Natural killer cell (primary cell): ENCODE measurements at regions not wholly inside any gene's neighbourhood (a gene's known extent, or its start where the extent isn't known, plus 50 kb on each side); places are given as distances from the start of the nearest gene placed in this dataset.

Experiments
- ATAC-seq, 3 donors: fragments of 150-1000 bp in 2 of 3; fragments of 200-7000 bp in 1 of 3; cut with Tn5 transposase; 1 replicate in 1 of 3; 2 replicates in 2 of 3; pipeline ENCODE4 v1.10.0; 2021; ENCODE audit warnings: mild to moderate bottlenecking in 2 of 3, moderate library complexity in 2 of 3
- DNase-seq, 2 donors: peaks; one replicate each; pipeline versions ENCODE4 v3.0.0 to v3.0.0-alpha.2; 2013 to 2021; ENCODE audit warnings: mixed read lengths in 1 of 2
- H3K27ac ChIP-seq: one replicate; pipeline ENCODE4 v1.5.1; 2013; ENCODE audit warnings: mild to moderate bottlenecking, low read length
- H3K27me3 ChIP-seq: one replicate; pipeline ENCODE4 v1.6.1; 2013; ENCODE audit warnings: low read length; ENCODE audit not compliant: control insufficient read depth, insufficient read depth
- H3K36me3 ChIP-seq: one replicate; pipeline ENCODE4 v1.6.1; 2013; ENCODE audit warnings: low read length; ENCODE audit not compliant: control insufficient read depth, insufficient read depth
- H3K4me1 ChIP-seq: one replicate; pipeline ENCODE4 v1.6.1; 2013; ENCODE audit warnings: low read length; ENCODE audit not compliant: control insufficient read depth, insufficient read depth
- H3K4me3 ChIP-seq: one replicate; pipeline ENCODE4 v1.5.1; 2013; ENCODE audit warnings: low read length
- H3K9me3 ChIP-seq: one replicate; pipeline ENCODE4 v1.6.1; 2013; ENCODE audit warnings: low read length; ENCODE audit not compliant: control insufficient read depth, insufficient read depth
- H3K27ac Mint-ChIP-seq, 2 donors: one replicate each; pipeline ENCODE4 v1.8.0; 2022; ENCODE audit warnings: mild to moderate bottlenecking in 2 of 2, mixed read lengths in 2 of 2, moderate library complexity in 1 of 2
- H3K27me3 Mint-ChIP-seq, 2 donors: one replicate each; pipeline ENCODE4 v1.8.0; 2022; ENCODE audit warnings: low read depth in 2 of 2, mixed read lengths in 2 of 2
- H3K36me3 Mint-ChIP-seq: one replicate; pipeline ENCODE4 v1.8.0; 2022; ENCODE audit warnings: mixed read lengths
- H3K4me1 Mint-ChIP-seq, 2 donors: one replicate each; pipeline ENCODE4 v1.8.0; 2022; ENCODE audit warnings: mixed read lengths in 2 of 2
- H3K4me3 Mint-ChIP-seq: one replicate; pipeline ENCODE4 v1.8.0; 2022; ENCODE audit warnings: mild to moderate bottlenecking, moderate library complexity, mixed read lengths
- H3K9me3 Mint-ChIP-seq, 2 donors: one replicate each; pipeline ENCODE4 v1.8.0; 2022; ENCODE audit warnings: mixed read lengths in 2 of 2
- CTCF ChIP-seq: fragments of 200-600 bp; IDR thresholded peaks from one replicate; pipeline ENCODE4 v1.8.0; 2022; ENCODE audit warnings: antibody characterized with exemption
- WGBS: methylation state at CpG from one replicate; pipeline ENCODE4 v1.1.7; 2013; ENCODE audit warnings: missing lambda C conversion rate; ENCODE audit not compliant: insufficient coverage; 5-methylcytosine and 5-hydroxymethylcytosine counted together
- intact Hi-C: fragments of 100-400 bp; cut with micrococcal nuclease; formaldehyde crosslinking; loops from one replicate; pipeline ENCODE4 v1.14.2; 2022

GRCh38 chr7:79781716-79782115 is 328.2 kb upstream of the MAGI2 start:
- Histone ChIP-seq H3K9me3 (no peaks in the 10 kb centered on the region), H3K27me3 (no peaks in the 10 kb centered on the region), H3K4me3 (no peak overlapping the region), H3K4me1 (no peaks in the 10 kb centered on the region), H3K27ac (no peak overlapping the region), H3K36me3 (no peaks in the 10 kb centered on the region)
- Mint-ChIP-seq H3K9me3 (peaks cover 9 to 13% of the 10 kb centered on the region in 2 donors), H3K4me1 (peaks cover 0 to 5% of the 10 kb centered on the region in 2 donors), H3K27me3 (no peaks in the 10 kb centered on the region), H3K36me3 (no peaks in the 10 kb centered on the region), H3K4me3 (no peak overlapping the region), H3K27ac (no peak overlapping the region)
- intact Hi-C loops = no loop called here
- no peak for ATAC-seq
- 83% methylated on average over 4 of the region's 4 CpGs for WGBS
- no peak for TF ChIP-seq CTCF
- no peak for DNase-seq

- H3K27ac ChIP-seq = no peak overlapping the region
- intact Hi-C loops = no loop called here
- 77% methylated on average over 7 of the region's 9 CpGs for WGBS
- H3K4me1 Mint-ChIP-seq = peaks cover 0 to 5% of the 10 kb centered on the region in 2 donors
- H3K36me3 ChIP-seq = no peaks in the 10 kb centered on the region
- H3K36me3 Mint-ChIP-seq = no peaks in the 10 kb centered on the region
- H3K9me3 ChIP-seq = no peaks in the 10 kb centered on the region
- DNase-seq (no peak), ATAC-seq (no peak)
- peaks cover 9 to 14% of the 10 kb centered on the region in 2 donors for H3K9me3 Mint-ChIP-seq
- H3K4me3 ChIP-seq = no peak overlapping the region
- H3K27ac Mint-ChIP-seq = no peak overlapping the region
- H3K4me1 ChIP-seq = no peaks in the 10 kb centered on the region
- H3K27me3 Mint-ChIP-seq = no peaks in the 10 kb centered on the region
- TF ChIP-seq CTCF = no peak
- H3K4me3 Mint-ChIP-seq = no peak overlapping the region
- H3K27me3 ChIP-seq = no peaks in the 10 kb centered on the region
Observed at GRCh38 chr7:79778786-79779770, 325.6 kb upstream of the MAGI2 start.

- Histone ChIP-seq H3K9me3 (no peaks in the 10 kb centered on the region), H3K4me3 (no peak overlapping the region), H3K27ac (no peak overlapping the region), H3K27me3 (no peaks in the 10 kb centered on the region), H3K36me3 (no peaks in the 10 kb centered on the region), H3K4me1 (no peaks in the 10 kb centered on the region)
- peaks cover 0 to 5% of the 10 kb centered on the region in 2 donors for H3K4me1 Mint-ChIP-seq
- 82% methylated on average over 3 of the region's 3 CpGs for WGBS
- H3K27ac Mint-ChIP-seq = no peak overlapping the region
- no peak overlapping the region for H3K4me3 Mint-ChIP-seq
- no peaks in the 10 kb centered on the region for H3K27me3 Mint-ChIP-seq
- ATAC-seq = no peak
- peaks cover 6 to 10% of the 10 kb centered on the region in 2 donors for H3K9me3 Mint-ChIP-seq
- H3K36me3 Mint-ChIP-seq = no peaks in the 10 kb centered on the region
- no peak for DNase-seq
- intact Hi-C loops = no loop called here
- no peak for TF ChIP-seq CTCF
Observed at GRCh38 chr7:79775911-79776310, 322.4 kb upstream of the MAGI2 start.

GRCh38 chr7:79774150-79774549 is 320.7 kb upstream of the MAGI2 start:
- intact Hi-C loops = no loop called here
- Histone ChIP-seq H3K36me3 (no peaks in the 10 kb centered on the region), H3K4me3 (no peak overlapping the region), H3K27me3 (no peaks in the 10 kb centered on the region), H3K9me3 (no peaks in the 10 kb centered on the region), H3K4me1 (no peaks in the 10 kb centered on the region), H3K27ac (no peak overlapping the region)
- DNase-seq (no peak), ATAC-seq (no peak)
- no peak overlapping the region for H3K4me3 Mint-ChIP-seq
- no peaks in the 10 kb centered on the region for H3K36me3 Mint-ChIP-seq
- no peak for TF ChIP-seq CTCF
- no peaks in the 10 kb centered on the region for H3K27me3 Mint-ChIP-seq
- no peak overlapping the region for H3K27ac Mint-ChIP-seq
- peaks cover 0 to 5% of the 10 kb centered on the region in 2 donors for H3K4me1 Mint-ChIP-seq
- peaks cover 8 to 12% of the 10 kb centered on the region in 2 donors for H3K9me3 Mint-ChIP-seq
